AG09319 (cell line): ENCODE measurements at regions not wholly inside any gene's neighbourhood (a gene's known extent, or its start where the extent isn't known, plus 50 kb on each side); places are given as distances from the start of the nearest gene placed in this dataset.

Experiments
- DNase-seq: peaks from one replicate; pipeline ENCODE4 v3.0.0-alpha.2; 2010; ENCODE audit warnings: low read depth; ENCODE audit errors: extremely low read depth
- CTCF ChIP-seq: IDR thresholded peaks from 2 replicates; pipeline ENCODE4 v1.5.1; 2011; ENCODE audit warnings: low read depth, mild to moderate bottlenecking, inconsistent platforms, low read length, moderate library complexity

DNA sequence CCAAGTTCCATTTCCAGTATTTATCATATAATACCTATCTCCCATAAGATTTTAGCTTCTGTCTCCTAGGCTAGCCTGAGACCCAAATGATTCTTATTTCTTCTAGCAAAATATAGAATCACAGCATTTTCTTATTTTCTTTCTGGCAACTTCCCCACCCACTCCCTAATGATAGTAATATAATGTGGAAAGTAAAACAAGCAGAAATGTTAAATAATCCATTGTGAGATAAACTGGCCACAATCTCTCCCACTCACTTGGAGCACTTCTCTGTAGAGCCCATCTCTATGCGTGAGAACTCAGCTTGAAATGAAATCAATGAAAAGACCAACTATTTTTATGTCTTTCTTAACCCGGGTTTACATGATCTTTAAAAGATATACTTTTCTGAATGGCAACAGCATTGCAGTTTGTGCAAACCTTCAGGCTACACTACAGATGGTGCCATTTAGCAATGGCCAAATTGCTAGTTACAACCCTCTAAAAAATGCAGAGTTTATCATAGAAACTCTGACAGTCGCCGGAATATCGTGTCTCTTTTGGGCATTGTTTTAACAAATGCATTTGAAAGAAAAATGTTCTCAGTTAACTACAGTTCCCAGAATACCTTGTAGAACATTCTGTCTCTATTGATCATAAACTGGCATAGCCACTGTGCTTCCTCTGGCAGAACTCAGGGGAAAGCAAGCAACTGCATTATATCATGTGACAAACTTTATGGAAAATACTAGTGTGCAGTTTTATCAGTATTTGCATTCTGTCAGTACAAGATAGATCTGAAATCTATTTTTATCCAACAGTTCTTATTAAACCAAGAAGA is 1407.4 kb upstream of the ZEB2 start:
- no peak for DNase-seq
- no peak for TF ChIP-seq CTCF

DNA sequence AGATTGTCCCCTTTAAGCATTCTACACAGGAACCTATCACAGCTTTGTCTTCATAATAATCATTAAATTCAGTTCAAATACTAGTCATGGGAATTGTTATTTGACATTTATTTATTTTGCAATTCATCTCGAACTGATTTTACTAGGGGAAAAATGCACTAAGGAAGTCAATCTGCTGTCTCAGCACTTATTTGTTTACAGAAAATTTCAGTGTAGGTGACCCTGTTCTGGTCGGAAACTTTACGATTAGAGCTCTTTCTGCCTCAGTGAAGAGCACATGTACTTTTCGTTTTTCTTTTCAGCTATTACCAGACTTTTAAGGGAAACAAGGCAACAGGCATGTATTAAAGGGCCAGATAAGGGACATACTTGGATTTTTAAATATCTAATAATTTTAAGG is 1405.7 kb upstream of the ZEB2 start:
- no peak for DNase-seq
- TF ChIP-seq CTCF: no peak

- peak; percentile 26 for TF ChIP-seq CTCF
- no peak for DNase-seq
Observed at GRCh38 chr2:145919477-145919876, 1399.6 kb upstream of the ZEB2 start.

- DNase-seq: no peak
- no peak for TF ChIP-seq CTCF
Observed at GRCh38 chr2:145918951-145919350, 1399.0 kb upstream of the ZEB2 start.

DNA sequence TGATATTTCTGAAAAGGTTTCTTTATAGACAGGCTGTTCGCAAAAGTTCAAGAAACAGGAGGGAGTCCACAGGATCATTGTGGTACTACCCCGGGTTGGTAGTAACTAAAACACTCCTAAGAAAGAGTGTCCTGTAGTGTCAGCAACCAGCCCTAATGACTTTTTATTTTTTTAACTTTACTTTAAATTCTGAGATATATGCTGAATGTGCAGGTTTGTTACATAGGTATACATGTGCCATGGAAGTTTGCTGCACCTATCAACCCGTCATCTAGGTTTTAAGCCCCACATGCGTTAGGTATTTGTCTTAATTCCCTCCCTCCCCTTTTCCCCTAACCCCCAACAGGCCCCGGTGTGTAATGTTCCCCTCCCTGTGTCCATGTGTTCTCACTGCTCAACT is 1396.9 kb upstream of the ZEB2 start:
- no peak for TF ChIP-seq CTCF
- no peak for DNase-seq

- no peak for TF ChIP-seq CTCF
- no peak for DNase-seq
Observed at GRCh38 chr2:145914716-145915115, 1394.8 kb upstream of the ZEB2 start.

DNA sequence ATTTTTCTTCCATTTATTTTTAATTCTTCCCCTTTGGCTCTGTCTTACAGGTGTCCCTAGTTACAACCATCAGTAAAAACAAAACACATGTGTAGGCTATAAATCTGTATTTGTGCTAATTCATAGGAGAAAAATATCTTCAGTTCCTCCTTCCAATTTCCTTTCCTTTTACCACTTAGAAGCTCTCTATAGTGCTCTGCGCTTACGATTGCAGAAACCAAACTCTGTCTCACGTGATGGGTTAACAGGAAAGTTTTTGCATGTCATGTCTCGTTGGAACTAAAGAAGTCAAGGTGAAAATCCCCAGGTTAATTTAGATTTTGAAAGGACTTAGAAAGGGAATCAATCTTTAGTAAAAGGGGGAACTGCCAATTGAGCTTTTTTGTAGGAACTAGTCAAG is 1390.5 kb upstream of the ZEB2 start:
- TF ChIP-seq CTCF: no peak
- DNase-seq: no peak
